ENCODE measurements at regions not wholly inside any gene's neighbourhood (a gene's known extent, or its start where the extent isn't known, plus 50 kb on each side); places are given as distances from the start of the nearest gene placed in this dataset.

DNA sequence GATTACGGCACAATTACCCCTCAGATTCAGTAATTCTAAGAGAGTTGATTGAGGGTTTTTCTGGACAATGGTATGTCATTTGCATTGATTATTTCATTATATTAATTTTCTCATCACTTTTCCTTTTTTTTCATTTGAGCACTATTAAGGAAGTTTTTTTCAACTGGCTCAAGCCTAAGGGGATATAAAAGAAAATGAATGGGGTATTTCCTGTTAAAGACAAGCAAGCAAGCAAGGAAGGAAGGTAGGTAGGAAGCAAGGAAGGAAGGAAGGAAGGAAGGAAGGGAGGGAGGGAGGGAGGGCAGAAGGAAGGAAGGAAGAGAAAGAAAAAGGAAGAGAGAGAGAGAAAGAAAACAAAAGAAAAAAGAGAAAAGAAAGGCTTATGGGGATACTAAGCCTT, 620.3 kb downstream of the DIAPH3 start:
- Mint-ChIP-seq H3K36me3 (ENCODE audit: insufficient read depth in 2 of 2) (no peaks in the 10 kb centered on the region), H3K4me1 (ENCODE audit: low read depth) (no peaks in the 10 kb centered on the region), H3K27me3 (ENCODE audit: low read depth) (no peaks in the 10 kb centered on the region), H3K9me3 (peaks cover 0 to 3% of the 10 kb centered on the region in 2 donors), H3K4me3 (no peak overlapping the region), H3K27ac (no peak overlapping the region)
- DNase-seq, result no peak
- no peak for ATAC-seq (replicated peaks in 1 of 2)

GRCh38 chr13:59545007-59545406, 618.7 kb downstream of the DIAPH3 start:
- Mint-ChIP-seq H3K4me1 (ENCODE audit: low read depth) (no peaks in the 10 kb centered on the region), H3K27ac (no peak overlapping the region), H3K4me3 (no peak overlapping the region), H3K27me3 (ENCODE audit: low read depth) (no peaks in the 10 kb centered on the region), H3K9me3 (peaks cover 1 to 3% of the 10 kb centered on the region in 2 donors), H3K36me3 (ENCODE audit: insufficient read depth in 2 of 2) (peaks cover 0 to under 1% of the 10 kb centered on the region in 2 donors)
- no peak for DNase-seq
- ATAC-seq (replicated peaks in 1 of 2), result no peak

DNA sequence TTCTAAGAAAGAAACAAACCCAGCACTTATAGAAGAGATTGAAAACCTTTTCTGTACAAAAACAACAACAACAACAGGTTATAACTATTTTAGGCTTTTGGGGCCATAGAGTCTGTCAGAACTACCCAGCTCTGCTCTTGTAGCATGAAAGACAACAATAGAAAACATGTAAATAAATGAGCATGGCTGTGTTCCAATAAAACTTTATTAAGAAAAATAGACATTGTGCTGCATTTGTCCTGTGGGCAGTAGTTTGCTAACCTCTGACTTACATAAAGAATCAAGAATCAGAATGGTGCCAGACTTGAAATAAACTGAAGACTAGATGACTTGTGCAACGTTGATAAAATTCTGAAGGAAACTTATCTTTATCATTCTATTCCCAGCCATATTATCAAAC, 617.5 kb downstream of the DIAPH3 start:
- peaks cover 2% of the 10 kb centered on the region in 2 donors for H3K36me3 Mint-ChIP-seq (ENCODE audit: insufficient read depth in 2 of 2)
- no peak overlapping the region for H3K27ac Mint-ChIP-seq
- H3K4me3 Mint-ChIP-seq, result no peak overlapping the region
- no peaks in the 10 kb centered on the region for H3K4me1 Mint-ChIP-seq (ENCODE audit: low read depth)
- no peak for ATAC-seq (replicated peaks in 1 of 2)
- DNase-seq, result no peak
- H3K27me3 Mint-ChIP-seq (ENCODE audit: low read depth), result no peaks in the 10 kb centered on the region
- peaks cover 3 to 5% of the 10 kb centered on the region in 2 donors for H3K9me3 Mint-ChIP-seq

GRCh38 chr13:59547950-59548349, 615.8 kb downstream of the DIAPH3 start:
- DNase-seq, result no peak
- H3K36me3 Mint-ChIP-seq (ENCODE audit: insufficient read depth in 2 of 2), result peaks cover 2% of the 10 kb centered on the region in 2 donors
- H3K27me3 Mint-ChIP-seq (ENCODE audit: low read depth), result no peaks in the 10 kb centered on the region
- no peak for ATAC-seq (replicated peaks in 1 of 2)
- no peaks in the 10 kb centered on the region for H3K4me1 Mint-ChIP-seq (ENCODE audit: low read depth)
- H3K27ac Mint-ChIP-seq, result no peak overlapping the region
- H3K9me3 Mint-ChIP-seq, result peaks cover 8% of the 10 kb centered on the region in 2 donors
- H3K4me3 Mint-ChIP-seq, result no peak overlapping the region

GRCh38 chr13:59562924-59563323, 600.8 kb downstream of the DIAPH3 start:
- no peak overlapping the region for H3K4me3 Mint-ChIP-seq
- H3K9me3 Mint-ChIP-seq, result peaks cover 4 to 11% of the 10 kb centered on the region in 2 donors
- H3K36me3 Mint-ChIP-seq (ENCODE audit: insufficient read depth in 2 of 2), result peaks cover 5 to 6% of the 10 kb centered on the region in 2 donors
- DNase-seq, result no peak
- H3K4me1 Mint-ChIP-seq (ENCODE audit: low read depth), result no peaks in the 10 kb centered on the region
- H3K27ac Mint-ChIP-seq, result no peak overlapping the region
- H3K27me3 Mint-ChIP-seq (ENCODE audit: low read depth), result no peaks in the 10 kb centered on the region
- ATAC-seq (replicated peaks in 1 of 2), result no peak

DNA sequence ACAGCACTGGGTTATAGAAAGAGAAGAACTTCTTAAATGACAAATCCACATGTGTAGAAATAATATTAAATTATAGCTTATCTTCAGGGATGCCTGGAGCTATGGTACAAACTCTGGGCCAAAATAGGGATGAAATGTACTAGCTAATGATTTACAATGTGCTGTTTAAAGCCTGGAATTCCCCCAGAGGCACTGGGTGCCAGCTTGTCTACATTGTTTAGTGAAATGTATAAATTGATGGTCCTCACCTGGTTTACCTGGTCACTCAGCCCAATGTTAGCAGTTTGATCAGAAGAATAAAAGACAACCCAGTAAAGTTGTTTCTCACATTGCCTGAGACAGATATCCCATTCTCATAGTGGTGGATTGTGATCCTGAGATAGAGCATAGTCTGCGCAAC, 597.2 kb downstream of the DIAPH3 start:
- no peak for ATAC-seq (replicated peaks in 1 of 2)
- Mint-ChIP-seq H3K27me3 (ENCODE audit: low read depth) (peaks cover 6% of the 10 kb centered on the region), H3K27ac (no peak overlapping the region), H3K9me3 (peaks cover 3 to 9% of the 10 kb centered on the region in 2 donors), H3K4me1 (ENCODE audit: low read depth) (no peaks in the 10 kb centered on the region), H3K36me3 (ENCODE audit: insufficient read depth in 2 of 2) (peaks cover 5 to 6% of the 10 kb centered on the region in 2 donors), H3K4me3 (no peak overlapping the region)
- DNase-seq, result no peak

- Mint-ChIP-seq H3K4me1 (ENCODE audit: low read depth) (no peaks in the 10 kb centered on the region), H3K36me3 (ENCODE audit: insufficient read depth in 2 of 2) (no peaks in the 10 kb centered on the region), H3K9me3 (peaks cover 0 to 1% of the 10 kb centered on the region in 2 donors), H3K4me3 (no peak overlapping the region), H3K27ac (no peak overlapping the region), H3K27me3 (ENCODE audit: low read depth) (peaks cover 13% of the 10 kb centered on the region)
- DNase-seq, result no peak
- ATAC-seq (replicated peaks in 1 of 2), result no peak
Measured at GRCh38 chr13:59568306-59568705, 595.4 kb downstream of the DIAPH3 start.

GRCh38 chr13:59570204-59570603, 593.5 kb downstream of the DIAPH3 start:
- Mint-ChIP-seq H3K36me3 (ENCODE audit: insufficient read depth in 2 of 2) (no peaks in the 10 kb centered on the region), H3K27ac (no peak overlapping the region), H3K4me1 (ENCODE audit: low read depth) (no peaks in the 10 kb centered on the region), H3K4me3 (no peak overlapping the region), H3K9me3 (peaks cover 1 to 4% of the 10 kb centered on the region in 2 donors), H3K27me3 (ENCODE audit: low read depth) (peaks cover 27% of the 10 kb centered on the region)
- no peak for DNase-seq
- ATAC-seq (replicated peaks in 1 of 2), result no peak

GRCh38 chr13:59584101-59584500, 579.6 kb downstream of the DIAPH3 start:
- Mint-ChIP-seq H3K4me3 (no peak overlapping the region), H3K9me3 (no peaks in the 10 kb centered on the region), H3K36me3 (ENCODE audit: insufficient read depth in 2 of 2) (no peaks in the 10 kb centered on the region), H3K27me3 (ENCODE audit: low read depth) (peaks cover 12% of the 10 kb centered on the region), H3K4me1 (ENCODE audit: low read depth) (no peaks in the 10 kb centered on the region), H3K27ac (no peak overlapping the region)
- no peak for ATAC-seq (replicated peaks in 1 of 2)
- no peak for DNase-seq

- no peak for ATAC-seq (replicated peaks in 1 of 2)
Measured at GRCh38 chr13:59584761-59585670, 578.7 kb downstream of the DIAPH3 start.

DNA sequence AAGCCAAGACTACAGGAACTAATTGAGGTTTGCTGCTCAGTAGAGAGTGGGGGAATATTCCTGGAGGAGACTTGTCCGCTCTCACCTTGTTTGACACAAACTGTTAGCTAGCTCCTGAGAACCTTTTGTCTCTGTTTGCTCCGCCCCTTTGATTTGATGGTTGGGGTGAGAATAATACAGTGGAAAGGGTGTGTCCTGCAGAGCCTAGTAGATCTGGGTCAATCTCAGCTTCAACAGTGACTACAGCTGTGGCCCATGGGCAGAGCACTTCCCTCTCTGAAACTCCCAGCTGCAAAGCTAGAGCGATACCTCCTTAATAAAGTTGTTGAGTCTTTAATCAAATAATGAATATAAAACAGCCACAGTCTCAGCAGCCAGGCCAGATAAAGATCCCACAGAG, 576.7 kb downstream of the DIAPH3 start:
- no peak overlapping the region for H3K27ac Mint-ChIP-seq
- H3K36me3 Mint-ChIP-seq (ENCODE audit: insufficient read depth in 2 of 2), result no peaks in the 10 kb centered on the region
- ATAC-seq (replicated peaks in 1 of 2), result no peak
- no peak overlapping the region for H3K4me3 Mint-ChIP-seq
- no peak for DNase-seq
- H3K4me1 Mint-ChIP-seq (ENCODE audit: low read depth), result no peaks in the 10 kb centered on the region
- peaks cover 0 to 2% of the 10 kb centered on the region in 2 donors for H3K9me3 Mint-ChIP-seq
- H3K27me3 Mint-ChIP-seq (ENCODE audit: low read depth), result peaks cover 12% of the 10 kb centered on the region

More at GRCh38 chr13:59584761-59585670, 578.7 kb downstream of the DIAPH3 start:
- Mint-ChIP-seq H3K9me3 (no peaks in the 10 kb centered on the region), H3K27me3 (ENCODE audit: low read depth) (peaks cover 12% of the 10 kb centered on the region), H3K27ac (no peak overlapping the region), H3K36me3 (ENCODE audit: insufficient read depth in 2 of 2) (no peaks in the 10 kb centered on the region), H3K4me3 (no peak overlapping the region), H3K4me1 (ENCODE audit: low read depth) (no peaks in the 10 kb centered on the region)
- DNase-seq, result no peak

- no peak overlapping the region for H3K4me3 Mint-ChIP-seq
- no peak for ATAC-seq (replicated peaks in 1 of 2)
- H3K36me3 Mint-ChIP-seq (ENCODE audit: insufficient read depth in 2 of 2), result no peaks in the 10 kb centered on the region
Measured at GRCh38 chr13:59587971-59588716, 575.6 kb downstream of the DIAPH3 start.

GRCh38 chr13:59588717-59589067, 575.0 kb downstream of the DIAPH3 start:
- DNase-seq (no peak), ATAC-seq (replicated peaks in 1 of 2) (no peak)
- H3K9me3 Mint-ChIP-seq, result peaks cover 2 to 6% of the 10 kb centered on the region in 2 donors
- H3K27me3 Mint-ChIP-seq (ENCODE audit: low read depth), result peaks cover 11% of the 10 kb centered on the region
- no peak overlapping the region for H3K27ac Mint-ChIP-seq
- H3K4me3 Mint-ChIP-seq, result no peak overlapping the region
- no peaks in the 10 kb centered on the region for H3K4me1 Mint-ChIP-seq (ENCODE audit: low read depth)
- no peaks in the 10 kb centered on the region for H3K36me3 Mint-ChIP-seq (ENCODE audit: insufficient read depth in 2 of 2)

More at GRCh38 chr13:59587971-59588716, 575.6 kb downstream of the DIAPH3 start:
- Mint-ChIP-seq H3K9me3 (peaks cover 2% of the 10 kb centered on the region in 2 donors), H3K4me1 (ENCODE audit: low read depth) (no peaks in the 10 kb centered on the region), H3K27me3 (ENCODE audit: low read depth) (peaks cover 6% of the 10 kb centered on the region), H3K27ac (no peak overlapping the region)
- DNase-seq, result no peak
